Spleen (tissue), 7 donors: ENCODE measurements at regions not wholly inside any gene's neighbourhood (a gene's known extent, or its start where the extent isn't known, plus 50 kb on each side); places are given as distances from the start of the nearest gene placed in this dataset.

Experiments
- POLR2A ChIP-seq, 3 donors: fragments of 450-650 bp; IDR thresholded peaks; one replicate each; pipeline ENCODE4 v1.5.1; 2017; ENCODE audit warnings: antibody characterized with exemption in 3 of 3, mild to moderate bottlenecking in 1 of 3
- TF ChIP-seq, protein P1 (sequence below), 11 experiments: fragments of 200-600 bp in 7 of 11; fragments of 450-650 bp in 4 of 11; sonication (generic) in 4 of 11; IDR thresholded peaks in 8 of 11; conservative IDR thresholded peaks in 3 of 11; 1 replicate in 7 of 11; 2 replicates in 4 of 11; pipeline versions ENCODE4 v1.4.0 to v1.8.0; 2016 to 2021; ENCODE audit warnings: antibody characterized with exemption in 11 of 11, inconsistent platforms in 4 of 11, mild to moderate bottlenecking in 1 of 11
- donor health status: DM: no; HTN: no; CAD: no; lungs with moderate emphysema.
- donor health status: DM: no; HTN: no; CAD: no.
- donor health status: DM: no; HTN: no; CAD: no.

DNA sequence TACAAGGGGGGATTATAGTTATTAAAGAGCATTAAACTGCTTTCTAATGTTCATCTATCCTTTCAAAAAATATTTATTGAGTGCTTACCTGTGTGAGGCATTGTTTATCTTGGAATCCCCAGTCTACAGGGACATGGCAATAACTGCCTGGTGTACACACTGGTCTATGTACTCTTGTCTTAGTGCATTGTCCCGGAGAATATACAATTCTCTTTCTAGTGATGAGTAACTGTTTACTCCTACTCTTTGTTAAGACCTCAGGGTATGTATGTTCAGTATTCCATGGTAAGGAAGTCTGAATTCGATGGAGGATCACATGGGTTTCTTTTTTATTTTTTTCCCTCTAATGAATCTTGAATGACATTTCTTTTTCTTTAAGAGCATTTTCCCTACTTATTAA is 772.4 kb upstream of the NR2F2 start:
- TF ChIP-seq, protein P1, sequence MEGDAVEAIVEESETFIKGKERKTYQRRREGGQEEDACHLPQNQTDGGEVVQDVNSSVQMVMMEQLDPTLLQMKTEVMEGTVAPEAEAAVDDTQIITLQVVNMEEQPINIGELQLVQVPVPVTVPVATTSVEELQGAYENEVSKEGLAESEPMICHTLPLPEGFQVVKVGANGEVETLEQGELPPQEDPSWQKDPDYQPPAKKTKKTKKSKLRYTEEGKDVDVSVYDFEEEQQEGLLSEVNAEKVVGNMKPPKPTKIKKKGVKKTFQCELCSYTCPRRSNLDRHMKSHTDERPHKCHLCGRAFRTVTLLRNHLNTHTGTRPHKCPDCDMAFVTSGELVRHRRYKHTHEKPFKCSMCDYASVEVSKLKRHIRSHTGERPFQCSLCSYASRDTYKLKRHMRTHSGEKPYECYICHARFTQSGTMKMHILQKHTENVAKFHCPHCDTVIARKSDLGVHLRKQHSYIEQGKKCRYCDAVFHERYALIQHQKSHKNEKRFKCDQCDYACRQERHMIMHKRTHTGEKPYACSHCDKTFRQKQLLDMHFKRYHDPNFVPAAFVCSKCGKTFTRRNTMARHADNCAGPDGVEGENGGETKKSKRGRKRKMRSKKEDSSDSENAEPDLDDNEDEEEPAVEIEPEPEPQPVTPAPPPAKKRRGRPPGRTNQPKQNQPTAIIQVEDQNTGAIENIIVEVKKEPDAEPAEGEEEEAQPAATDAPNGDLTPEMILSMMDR (IDR thresholded peaks at IDR 0.05 in 8 of 11, conservative IDR thresholded peaks at IDR 0.05 in 3 of 11) = no peak
- no peak for TF ChIP-seq POLR2A (IDR thresholded peaks at IDR 0.05)
